A673 (cell line): ENCODE measurements at regions not wholly inside any gene's neighbourhood (a gene's known extent, or its start where the extent isn't known, plus 50 kb on each side); places are given as distances from the start of the nearest gene placed in this dataset.

Experiments used
- BruUV-seq: library from RNA; stranded (reverse); fragments of 400-500 nt; replicated peaks from 2 replicates; lab custom pipeline; 2021; lab: Mats Ljungman, UMichigan
- CTCF ChIA-PET: fragments of 300-600 bp; sonication (Branson Sonifier 250); formaldehyde crosslinking; loops from one replicate; lab custom pipeline; 2022; ENCODE audit warnings: antibody characterized with exemption; lab: Charles Lee
- POLR2A ChIA-PET: fragments of 300-600 bp; sonication (Branson Sonifier 250); formaldehyde crosslinking; loops from one replicate; lab custom pipeline; 2022; ENCODE audit warnings: antibody characterized with exemption; ENCODE audit not compliant: low non-redundant PET; lab: Charles Lee
- DNase-seq: peaks from one replicate; pipeline ENCODE4 v3.0.0-alpha.2; 2015; ENCODE audit warnings: low spot score
- H3K27ac ChIP-seq: fragments of 200-600 bp; sonication (generic); 2 replicates; pipeline ENCODE4 v1.5.1; 2016; ENCODE audit warnings: mixed run types, low read depth, mild to moderate bottlenecking, mixed read lengths, antibody characterized with exemption, low read length; ENCODE audit not compliant: poor library complexity, severe bottlenecking
- H3K27me3 ChIP-seq: fragments of 200-600 bp; sonication (generic); replicated peaks from 2 replicates; pipeline ENCODE4 v1.6.1; 2017; ENCODE audit warnings: mixed run types, low read depth, mild to moderate bottlenecking, mixed read lengths, antibody characterized with exemption, low read length; ENCODE audit not compliant: insufficient read depth, poor library complexity
- H3K36me3 ChIP-seq: fragments of 200-600 bp; sonication (generic); 2 replicates; pipeline ENCODE4 v1.6.1; 2016; ENCODE audit warnings: mixed run types, mild to moderate bottlenecking, mixed read lengths, antibody characterized with exemption, low read length; ENCODE audit not compliant: insufficient read depth, poor library complexity, severe bottlenecking
- H3K4me1 ChIP-seq: fragments of 200-600 bp; sonication (generic); 2 replicates; pipeline ENCODE4 v1.6.1; 2017; ENCODE audit warnings: mixed run types, mild to moderate bottlenecking, mixed read lengths, antibody characterized with exemption, low read length; ENCODE audit not compliant: insufficient read depth, poor library complexity, severe bottlenecking
- H3K4me3 ChIP-seq: fragments of 200-600 bp; sonication (generic); 2 replicates; pipeline ENCODE4 v1.5.1; 2016; ENCODE audit warnings: low read depth, mixed run types, mild to moderate bottlenecking, mixed read lengths, low read length; ENCODE audit not compliant: poor library complexity, severe bottlenecking
- H3K9me3 ChIP-seq: fragments of 200-600 bp; sonication (generic); 2 replicates; pipeline ENCODE4 v1.6.1; 2016; ENCODE audit warnings: mixed run types, low read depth, mild to moderate bottlenecking, mixed read lengths, antibody characterized with exemption, low read length; ENCODE audit not compliant: poor library complexity, severe bottlenecking
- CTCF ChIP-seq: fragments of 300-800, 200-600 bp; sonication (generic); conservative IDR thresholded peaks from 2 replicates; pipeline ENCODE4 v1.5.1; 2017; ENCODE audit warnings: low read depth, mild to moderate bottlenecking, antibody characterized with exemption, low read length, moderate library complexity, mixed read lengths
- EZH2 ChIP-seq: fragments of 200-600 bp; sonication (generic); IDR thresholded peaks from 2 replicates; pipeline ENCODE4 v1.6.1; 2017; ENCODE audit warnings: borderline replicate concordance, low read depth, mild to moderate bottlenecking, mixed read lengths, antibody characterized with exemption, low read length; ENCODE audit not compliant: poor library complexity, severe bottlenecking
- intact Hi-C: fragments of 100-400 bp; cut with micrococcal nuclease; formaldehyde crosslinking; loops from one replicate; pipeline ENCODE4 v1.10.0; 2022; ENCODE audit not compliant: unreplicated experiment

GRCh38 chr14:52121441-52121840 is 52.6 kb upstream of the NID2 start:
- ChIA-PET CTCF (no interaction called here), POLR2A (no interaction called here)
- Histone ChIP-seq H3K4me1 (peaks cover 7% of the 10 kb centered on the region), H3K27me3 (no peaks in the 10 kb centered on the region), H3K9me3 (no peaks in the 10 kb centered on the region), H3K4me3 (no peak overlapping the region), H3K27ac (no peak overlapping the region), H3K36me3 (no peaks in the 10 kb centered on the region)
- intact Hi-C loops, result no loop called here
- no TSS peak for BruUV-seq
- DNase-seq, result no peak
- TF ChIP-seq CTCF, result no peak
- no peak for TF ChIP-seq EZH2

- Histone ChIP-seq H3K27ac (no peak overlapping the region), H3K36me3 (no peaks in the 10 kb centered on the region), H3K4me3 (no peak overlapping the region), H3K4me1 (no peaks in the 10 kb centered on the region), H3K27me3 (no peaks in the 10 kb centered on the region), H3K9me3 (no peaks in the 10 kb centered on the region)
- CTCF ChIA-PET, result no interaction called here
- TF ChIP-seq CTCF, result no peak
- no peak for TF ChIP-seq EZH2
- POLR2A ChIA-PET, result no interaction called here
- BruUV-seq, result no TSS peak
- DNase-seq, result no peak
- intact Hi-C loops, result no loop called here
Observed at GRCh38 chr14:52119030-52119429, 50.2 kb upstream of the NID2 start.
